ENCODE measurements at regions not wholly inside any gene's neighbourhood (a gene's known extent, or its start where the extent isn't known, plus 50 kb on each side); places are given as distances from the start of the nearest gene placed in this dataset.
"Not testable (repeated sequence)": the region's sequence is repeated elsewhere in the genome, so short reads cannot be mapped to it uniquely, and the experiment has no call there.

- TF ChIP-seq, protein P1, sequence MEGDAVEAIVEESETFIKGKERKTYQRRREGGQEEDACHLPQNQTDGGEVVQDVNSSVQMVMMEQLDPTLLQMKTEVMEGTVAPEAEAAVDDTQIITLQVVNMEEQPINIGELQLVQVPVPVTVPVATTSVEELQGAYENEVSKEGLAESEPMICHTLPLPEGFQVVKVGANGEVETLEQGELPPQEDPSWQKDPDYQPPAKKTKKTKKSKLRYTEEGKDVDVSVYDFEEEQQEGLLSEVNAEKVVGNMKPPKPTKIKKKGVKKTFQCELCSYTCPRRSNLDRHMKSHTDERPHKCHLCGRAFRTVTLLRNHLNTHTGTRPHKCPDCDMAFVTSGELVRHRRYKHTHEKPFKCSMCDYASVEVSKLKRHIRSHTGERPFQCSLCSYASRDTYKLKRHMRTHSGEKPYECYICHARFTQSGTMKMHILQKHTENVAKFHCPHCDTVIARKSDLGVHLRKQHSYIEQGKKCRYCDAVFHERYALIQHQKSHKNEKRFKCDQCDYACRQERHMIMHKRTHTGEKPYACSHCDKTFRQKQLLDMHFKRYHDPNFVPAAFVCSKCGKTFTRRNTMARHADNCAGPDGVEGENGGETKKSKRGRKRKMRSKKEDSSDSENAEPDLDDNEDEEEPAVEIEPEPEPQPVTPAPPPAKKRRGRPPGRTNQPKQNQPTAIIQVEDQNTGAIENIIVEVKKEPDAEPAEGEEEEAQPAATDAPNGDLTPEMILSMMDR (IDR thresholded peaks at IDR 0.05; ENCODE audit: poor library complexity) = not testable (repeated sequence)
- not testable (repeated sequence) for TF ChIP-seq EZH2 (IDR thresholded peaks at IDR 0.05; ENCODE audit: borderline replicate concordance); EZH2phosphoT487 (IDR thresholded peaks at IDR 0.05; ENCODE audit: low read depth, severe bottlenecking, unreplicated experiment)
Measured at GRCh38 chr6:159626506-159626905, 66.5 kb downstream of the SOD2 start.

All from hepatocyte (in vitro differentiated cells).